Colonic mucosa (tissue), 4 donors: ENCODE measurements at regions not wholly inside any gene's neighbourhood (a gene's known extent, or its start where the extent isn't known, plus 50 kb on each side); places are given as distances from the start of the nearest gene placed in this dataset.

Source experiments
- DNase-seq: peaks from one replicate; pipeline ENCODE4 v3.0.0-alpha.2; 2020
- H3K27ac ChIP-seq: fragments of 200-600 bp; one replicate; pipeline ENCODE4 v1.8.0; 2021
- H3K27me3 ChIP-seq: fragments of 200-600 bp; one replicate; pipeline ENCODE4 v1.8.0; 2021
- H3K36me3 ChIP-seq: fragments of 200-600 bp; one replicate; pipeline ENCODE4 v1.8.0; 2021
- H3K4me1 ChIP-seq: fragments of 200-600 bp; one replicate; pipeline ENCODE4 v1.8.0; 2021; ENCODE audit warnings: mild to moderate bottlenecking
- H3K4me3 ChIP-seq: fragments of 200-600 bp; one replicate; pipeline ENCODE4 v1.8.0; 2021
- H3K9ac ChIP-seq, 2 donors: one replicate each; pipeline ENCODE4 v1.7.0; 2013; ENCODE audit warnings: control low read depth in 2 of 2, low read depth in 2 of 2, low read length in 2 of 2
- H3K9me3 ChIP-seq: fragments of 200-600 bp; one replicate; pipeline ENCODE4 v1.8.0; 2021
- intact Hi-C: fragments of 100-400 bp; cut with DNase I; formaldehyde crosslinking; loops from one replicate; pipeline ENCODE4 v1.14.1; 2022
- TF ChIP-seq, protein P1 (sequence below): fragments of 200-600 bp; IDR thresholded peaks from one replicate; pipeline ENCODE4 v1.8.0; 2022; ENCODE audit warnings: antibody characterized with exemption, mild to moderate bottlenecking
- donor health status: healthy.
- donor health status: DM: no; HTN: no; CAD: no.
- donor health status: DM: no; HTN: no; CAD: no.

- intact Hi-C loops = no loop called here
- Histone ChIP-seq H3K27me3 (no peaks in the 10 kb centered on the region), H3K9ac (no peak overlapping the region), H3K36me3 (no peaks in the 10 kb centered on the region), H3K4me3 (no peak overlapping the region), H3K27ac (no peak overlapping the region), H3K9me3 (no peaks in the 10 kb centered on the region), H3K4me1 (no peaks in the 10 kb centered on the region)
- TF ChIP-seq, protein P1, sequence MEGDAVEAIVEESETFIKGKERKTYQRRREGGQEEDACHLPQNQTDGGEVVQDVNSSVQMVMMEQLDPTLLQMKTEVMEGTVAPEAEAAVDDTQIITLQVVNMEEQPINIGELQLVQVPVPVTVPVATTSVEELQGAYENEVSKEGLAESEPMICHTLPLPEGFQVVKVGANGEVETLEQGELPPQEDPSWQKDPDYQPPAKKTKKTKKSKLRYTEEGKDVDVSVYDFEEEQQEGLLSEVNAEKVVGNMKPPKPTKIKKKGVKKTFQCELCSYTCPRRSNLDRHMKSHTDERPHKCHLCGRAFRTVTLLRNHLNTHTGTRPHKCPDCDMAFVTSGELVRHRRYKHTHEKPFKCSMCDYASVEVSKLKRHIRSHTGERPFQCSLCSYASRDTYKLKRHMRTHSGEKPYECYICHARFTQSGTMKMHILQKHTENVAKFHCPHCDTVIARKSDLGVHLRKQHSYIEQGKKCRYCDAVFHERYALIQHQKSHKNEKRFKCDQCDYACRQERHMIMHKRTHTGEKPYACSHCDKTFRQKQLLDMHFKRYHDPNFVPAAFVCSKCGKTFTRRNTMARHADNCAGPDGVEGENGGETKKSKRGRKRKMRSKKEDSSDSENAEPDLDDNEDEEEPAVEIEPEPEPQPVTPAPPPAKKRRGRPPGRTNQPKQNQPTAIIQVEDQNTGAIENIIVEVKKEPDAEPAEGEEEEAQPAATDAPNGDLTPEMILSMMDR = no peak
- no peak for DNase-seq
These were observed 656.6 kb downstream of the ANKRD50 start for GRCh38 chr4:124055896-124056295.

- TF ChIP-seq, protein P1 = no peak
- Histone ChIP-seq H3K9ac (no peak overlapping the region), H3K36me3 (no peaks in the 10 kb centered on the region), H3K4me3 (no peak overlapping the region), H3K9me3 (no peaks in the 10 kb centered on the region), H3K27me3 (no peaks in the 10 kb centered on the region), H3K27ac (peak overlapping the region; percentile 10), H3K4me1 (no peaks in the 10 kb centered on the region)
- intact Hi-C loops = no loop called here
- DNase-seq = peak; percentile 29
These were observed 652.1 kb downstream of the ANKRD50 start for GRCh38 chr4:124060261-124060918.

GRCh38 chr4:124061413-124061812 is 651.1 kb downstream of the ANKRD50 start:
- DNase-seq = no peak
- intact Hi-C loops = no loop called here
- H3K36me3 ChIP-seq = no peaks in the 10 kb centered on the region
- H3K27me3 ChIP-seq = no peaks in the 10 kb centered on the region
- H3K9me3 ChIP-seq = no peaks in the 10 kb centered on the region
- H3K9ac ChIP-seq = no peak overlapping the region
- no peak overlapping the region for H3K4me3 ChIP-seq
- H3K4me1 ChIP-seq = no peaks in the 10 kb centered on the region
- no peak overlapping the region for H3K27ac ChIP-seq
- TF ChIP-seq, protein P1 = no peak

GRCh38 chr4:124065422-124065821 is 647.1 kb downstream of the ANKRD50 start:
- no peak for DNase-seq
- no peak overlapping the region for H3K4me3 ChIP-seq
- TF ChIP-seq, protein P1 = no peak

DNA sequence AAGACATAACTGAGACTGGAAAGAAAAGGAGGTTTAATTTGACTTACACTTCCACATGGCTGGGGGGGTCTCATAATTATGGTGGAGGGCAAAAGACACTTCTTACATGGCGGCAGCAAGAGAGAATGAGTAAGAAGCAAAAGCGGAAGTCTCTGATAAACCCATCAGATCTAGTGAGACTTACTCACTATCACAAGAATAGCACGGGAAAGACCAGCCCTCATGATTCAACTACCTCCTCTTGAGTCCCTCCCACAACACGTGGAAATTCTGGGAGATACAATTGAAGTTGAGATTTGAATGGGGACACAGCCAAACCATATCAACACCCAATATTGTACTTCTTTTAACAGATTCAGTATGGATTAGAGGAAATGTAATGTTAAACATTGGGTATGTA is 646.6 kb downstream of the ANKRD50 start:
- intact Hi-C loops = no loop called here
- TF ChIP-seq, protein P1 = no peak
- no peaks in the 10 kb centered on the region for H3K9me3 ChIP-seq
- H3K4me1 ChIP-seq = no peaks in the 10 kb centered on the region
- H3K9ac ChIP-seq = no peak overlapping the region
- no peak for DNase-seq
- no peak overlapping the region for H3K4me3 ChIP-seq
- H3K36me3 ChIP-seq = no peaks in the 10 kb centered on the region
- H3K27me3 ChIP-seq = no peaks in the 10 kb centered on the region
- H3K27ac ChIP-seq = no peak overlapping the region

More at GRCh38 chr4:124065422-124065821, 647.1 kb downstream of the ANKRD50 start:
- Histone ChIP-seq H3K9ac (no peak overlapping the region), H3K4me1 (no peaks in the 10 kb centered on the region), H3K36me3 (no peaks in the 10 kb centered on the region), H3K9me3 (no peaks in the 10 kb centered on the region), H3K27ac (no peak overlapping the region), H3K27me3 (no peaks in the 10 kb centered on the region)
- intact Hi-C loops = no loop called here
